ENCODE measurements at regions not wholly inside any gene's neighbourhood (a gene's known extent, or its start where the extent isn't known, plus 50 kb on each side); places are given as distances from the start of the nearest gene placed in this dataset.

- TF ChIP-seq CTCF (IDR thresholded peaks at IDR 0.05) (no peak), POLR2A (IDR thresholded peaks at IDR 0.05) (no peak), EP300 (IDR thresholded peaks at IDR 0.05) (no peak)
Measured at GRCh38 chr21:25457411-25457810, 149.9 kb downstream of the MRPL39 start.
